Epidermal melanocyte (primary cell): ENCODE measurements at regions not wholly inside any gene's neighbourhood (a gene's known extent, or its start where the extent isn't known, plus 50 kb on each side); places are given as distances from the start of the nearest gene placed in this dataset.

Source experiments
- DNase-seq: peaks from one replicate; pipeline ENCODE4 v3.0.0; 2011; ENCODE audit warnings: low spot score; ENCODE audit not compliant: insufficient read length

DNA sequence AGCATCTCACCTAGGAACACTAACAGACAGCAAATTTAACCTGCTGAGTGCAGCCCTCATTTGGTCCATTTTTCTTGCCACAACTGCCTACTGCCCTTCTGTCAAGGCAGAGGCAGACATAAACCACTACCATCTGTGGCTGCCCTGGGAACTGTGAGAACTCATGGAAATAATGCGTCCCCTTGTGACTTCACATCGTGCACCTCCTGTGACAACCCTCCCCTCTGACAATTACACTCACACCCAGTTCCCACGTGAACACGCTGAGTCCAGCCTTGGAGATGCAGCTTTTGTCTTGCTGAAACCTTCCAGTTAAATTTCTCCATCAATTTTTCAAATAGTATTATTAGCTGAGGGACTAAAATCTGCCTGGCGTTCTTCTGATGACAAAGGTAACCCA, 193.1 kb upstream of the KLF14 start:
- DNase-seq: no peak

- no peak for DNase-seq
These were observed 193.6 kb upstream of the KLF14 start for GRCh38 chr7:130927564-130927963.

GRCh38 chr7:130929896-130930659, 196.1 kb upstream of the KLF14 start:
- no peak for DNase-seq

DNA sequence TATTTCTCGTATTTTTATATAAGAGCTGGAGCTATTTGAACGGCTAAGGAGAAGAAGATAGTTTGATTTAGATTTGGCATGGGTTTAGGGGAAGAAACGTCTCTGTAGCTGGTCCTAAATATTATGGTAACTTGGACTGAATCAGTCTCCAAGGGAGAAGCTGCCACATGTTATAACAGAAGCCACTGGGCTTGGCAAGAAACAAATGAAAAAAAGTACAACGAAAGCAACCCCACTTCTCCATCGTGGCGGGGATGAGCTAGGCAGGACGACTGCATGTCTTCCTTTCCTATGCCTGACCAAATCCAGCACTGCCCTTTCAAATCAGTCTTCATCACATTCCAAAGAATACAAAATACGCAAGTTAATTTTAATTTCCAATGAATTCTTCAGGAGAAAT, 196.7 kb upstream of the KLF14 start:
- no peak for DNase-seq

DNA sequence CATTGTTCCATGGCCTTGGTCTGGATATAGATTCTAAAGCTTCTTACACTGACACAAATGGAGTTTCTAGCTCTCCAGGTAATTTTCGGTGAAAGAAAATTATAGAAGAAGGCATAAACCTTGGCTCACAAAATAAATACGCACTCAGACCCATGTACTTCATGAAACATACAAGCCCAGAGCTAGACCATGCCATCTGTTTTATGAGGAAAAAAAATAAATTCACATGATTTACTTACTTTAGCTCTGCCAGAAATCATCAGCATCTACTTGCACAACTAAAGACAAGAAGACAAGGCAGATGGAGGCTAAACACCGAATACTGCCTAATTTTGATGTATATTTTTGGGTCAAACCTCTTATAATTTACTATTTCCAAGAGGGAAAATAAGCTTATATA, 197.4 kb upstream of the KLF14 start:
- DNase-seq: no peak

- no peak for DNase-seq
These were observed 198.1 kb upstream of the KLF14 start for GRCh38 chr7:130932088-130932487.

GRCh38 chr7:130932667-130933432, 198.8 kb upstream of the KLF14 start:
- no peak for DNase-seq

DNA sequence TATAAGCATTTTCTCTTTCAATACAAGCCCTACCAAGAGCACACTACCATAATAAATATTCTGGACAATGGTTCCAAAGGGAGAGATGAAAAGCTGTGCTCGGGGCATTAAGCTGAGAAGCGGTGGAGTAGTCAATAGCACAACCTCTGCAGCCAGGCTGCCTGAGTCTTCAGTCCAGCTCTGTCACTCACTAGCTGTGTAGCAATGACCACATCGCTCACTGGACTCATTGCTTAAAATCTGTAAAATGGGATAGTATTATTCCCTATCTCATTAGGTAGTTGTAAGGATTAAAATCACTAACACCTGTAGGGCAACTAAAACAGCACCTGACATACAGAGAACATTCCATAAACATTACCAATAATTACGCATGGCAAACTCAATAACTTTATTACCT, 199.9 kb upstream of the KLF14 start:
- DNase-seq: no peak

DNA sequence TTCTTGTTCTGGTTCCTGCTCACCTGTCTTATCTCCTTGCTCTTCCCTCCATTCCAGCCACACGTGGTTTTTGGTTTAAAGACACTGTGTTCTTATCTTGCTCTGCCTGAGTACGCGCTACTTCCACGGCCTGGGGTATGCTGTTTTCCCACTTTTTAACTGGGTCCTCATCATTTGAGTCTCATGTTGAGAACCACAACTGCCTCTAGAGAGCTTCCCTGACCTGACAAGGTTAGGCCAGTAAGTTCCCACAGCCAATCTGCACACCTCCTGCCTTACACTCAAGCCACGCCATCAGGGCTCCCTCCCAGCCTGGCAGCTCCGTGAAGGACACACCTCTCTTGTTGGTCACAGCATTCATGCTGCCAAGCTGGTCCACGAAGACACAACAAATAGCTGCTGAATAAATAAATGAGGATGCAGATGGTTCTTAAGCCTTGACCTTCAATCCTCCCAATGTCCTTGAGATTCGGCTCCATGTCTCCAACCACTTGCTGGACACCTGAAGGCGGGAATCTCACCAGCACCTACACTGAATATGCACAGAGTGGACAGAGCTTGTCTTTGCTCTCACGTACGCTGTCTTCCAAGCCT, 201.7 kb upstream of the KLF14 start:
- DNase-seq: no peak

- no peak for DNase-seq
These were observed 202.4 kb upstream of the KLF14 start for GRCh38 chr7:130936202-130936931.

DNA sequence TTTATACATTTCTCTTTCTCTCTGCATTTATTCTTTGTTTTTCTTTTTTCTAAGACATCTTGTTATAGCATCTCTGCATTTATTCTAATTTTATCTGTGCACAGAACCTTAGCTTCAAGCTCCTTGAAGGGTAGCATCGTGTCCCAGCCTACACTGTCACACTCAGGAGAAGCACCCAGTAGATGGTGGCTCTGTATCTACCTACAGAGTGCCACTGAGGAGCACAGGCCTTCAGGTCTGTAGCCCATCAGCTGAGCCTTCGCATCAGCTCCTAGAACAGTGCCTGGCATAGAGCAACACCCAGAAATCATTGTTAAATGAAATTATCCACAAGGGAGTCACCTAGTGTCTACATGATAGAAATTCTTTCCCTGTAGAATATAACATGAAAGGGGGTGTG, 203.0 kb upstream of the KLF14 start:
- DNase-seq: no peak

DNA sequence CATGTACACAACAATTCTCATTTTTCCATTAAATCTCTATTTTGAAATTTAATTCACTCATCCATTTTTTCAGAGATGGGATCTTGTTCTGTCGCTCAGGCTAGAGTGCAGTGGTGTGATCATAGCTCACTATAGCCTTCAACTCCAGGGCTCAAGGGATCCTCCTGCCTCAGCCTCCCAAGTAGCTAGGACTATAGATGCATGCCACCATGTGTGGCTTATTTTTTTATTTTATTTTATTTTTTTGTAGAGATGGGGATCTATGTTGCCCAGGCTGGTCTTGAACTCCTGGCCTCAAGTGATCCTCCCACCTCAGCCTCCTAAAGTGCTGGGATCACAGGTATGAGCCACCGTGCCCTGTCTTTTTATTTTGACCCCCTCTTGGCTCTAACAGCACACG, 203.8 kb upstream of the KLF14 start:
- no peak for DNase-seq

- no peak for DNase-seq
These were observed 204.7 kb upstream of the KLF14 start for GRCh38 chr7:130938661-130939060.

DNA sequence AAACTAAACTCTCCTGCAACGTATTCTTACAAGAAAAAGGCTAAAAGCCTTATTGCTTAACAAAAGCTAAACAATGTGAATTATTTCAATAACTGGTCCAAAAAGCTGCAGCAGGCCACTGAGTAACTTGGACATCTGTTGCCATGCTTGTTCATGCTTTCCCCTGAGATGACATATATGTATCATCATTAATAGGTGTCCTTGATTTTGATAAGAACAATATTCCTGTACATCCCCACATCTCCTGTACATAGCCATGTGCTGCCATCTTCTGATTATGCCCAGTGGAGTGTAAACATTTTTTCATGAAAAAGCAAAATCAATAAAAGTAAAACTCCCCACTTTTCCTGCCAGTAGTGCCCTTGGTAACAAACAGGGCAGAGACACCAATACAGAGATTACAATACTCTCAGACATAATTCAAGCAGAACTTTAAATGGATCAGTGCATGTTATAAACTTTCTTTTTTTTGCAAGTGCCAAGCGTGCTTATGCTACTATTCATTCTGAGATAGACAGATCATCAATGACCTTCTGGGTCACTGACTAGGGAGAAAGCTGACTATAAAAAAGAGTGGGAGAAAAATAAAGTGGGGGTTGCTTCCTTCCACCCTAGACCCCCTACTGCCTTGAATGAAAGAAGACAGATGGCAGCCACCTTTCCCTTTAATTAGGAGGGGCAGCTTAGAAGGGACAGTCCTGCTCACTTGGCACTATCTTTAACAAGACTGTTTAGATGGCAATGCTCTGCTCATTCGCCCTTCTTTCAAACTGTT, 205.5 kb upstream of the KLF14 start:
- no peak for DNase-seq

- no peak for DNase-seq
These were observed 206.3 kb upstream of the KLF14 start for GRCh38 chr7:130940326-130940725.

GRCh38 chr7:130940907-130941306, 206.9 kb upstream of the KLF14 start:
- no peak for DNase-seq

DNA sequence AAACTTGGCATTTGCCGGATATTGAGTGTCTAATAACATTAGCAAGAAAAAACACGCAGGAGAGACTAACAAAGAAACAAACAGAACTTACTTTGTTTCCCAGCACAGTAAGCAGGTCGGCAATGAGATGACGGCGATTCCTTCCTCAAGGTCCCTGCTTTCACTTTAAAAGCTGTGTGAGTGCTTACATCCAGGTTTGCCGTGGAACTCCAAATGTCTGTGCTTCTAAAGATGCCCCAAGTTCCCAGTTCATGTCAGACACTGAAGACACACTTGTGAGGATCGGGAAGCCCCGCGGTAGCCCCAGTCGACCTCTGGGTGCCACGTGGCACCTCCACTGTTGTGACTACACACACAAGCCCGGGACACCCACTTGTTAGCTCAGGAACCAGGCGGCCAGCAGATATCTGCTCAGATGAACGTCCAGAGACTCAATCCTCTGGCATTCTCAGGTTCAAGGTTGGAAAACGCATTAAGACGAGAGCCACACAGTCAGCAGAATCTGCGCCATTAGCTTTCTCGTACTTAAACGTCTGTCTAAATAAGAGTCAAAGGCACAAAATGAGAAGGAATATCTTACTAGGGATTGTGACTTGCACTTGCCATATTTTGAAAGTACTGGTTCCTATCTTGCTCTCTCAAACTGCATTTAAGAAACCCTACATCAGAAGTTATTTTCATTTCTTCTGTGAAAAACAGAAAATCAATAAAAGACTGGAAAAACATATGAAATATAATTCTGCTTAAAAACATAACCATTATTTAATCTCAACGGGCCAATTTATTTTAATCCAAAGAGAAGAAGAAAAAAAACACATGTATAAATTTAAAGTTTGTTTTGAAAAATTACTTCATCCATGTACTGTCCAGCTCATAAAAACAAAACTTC, 207.6 kb upstream of the KLF14 start:
- DNase-seq: no peak

GRCh38 chr7:130942211-130942964, 208.4 kb upstream of the KLF14 start:
- no peak for DNase-seq

DNA sequence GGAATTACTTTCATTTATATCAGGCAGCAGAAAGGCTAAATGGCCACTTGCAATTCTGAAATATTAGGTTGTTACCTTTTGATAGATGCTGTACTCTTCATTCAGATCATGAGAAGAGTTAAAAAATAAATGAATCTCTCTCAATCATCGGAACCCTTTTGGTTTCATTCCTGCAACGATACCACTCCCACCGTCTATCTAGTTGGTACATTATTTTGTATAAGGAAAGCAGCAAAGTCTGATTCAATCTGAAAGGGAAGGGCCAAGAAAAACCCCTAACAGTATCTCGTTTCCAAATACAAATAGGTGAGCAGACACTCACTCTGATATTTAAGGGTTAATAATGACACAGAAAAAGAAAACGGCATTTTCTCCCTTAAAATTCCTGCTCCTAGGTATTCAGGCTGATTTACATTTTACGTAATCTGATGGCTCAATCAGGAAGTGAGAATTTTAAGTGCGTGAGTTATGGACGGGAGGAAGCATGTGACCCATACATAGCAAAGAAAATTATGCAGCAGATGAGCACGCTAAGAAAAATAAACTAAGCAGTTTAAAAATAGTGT, 209.4 kb upstream of the KLF14 start:
- DNase-seq: peak; percentile 48
